ENCODE measurements at regions not wholly inside any gene's neighbourhood (a gene's known extent, or its start where the extent isn't known, plus 50 kb on each side); places are given as distances from the start of the nearest gene placed in this dataset.
"Not testable (repeated sequence)": the region's sequence is repeated elsewhere in the genome, so short reads cannot be mapped to it uniquely, and the experiment has no call there.

GRCh38 chr10:4271193-4271592 lies 486.2 kb upstream of the KLF6 start:
- H3K4me3 ChIP-seq (ENCODE audit: low read depth, low read length) = no peak overlapping the region
- no peak for DNase-seq (ENCODE audit: low read depth)
- TF ChIP-seq CTCF (conservative IDR thresholded peaks at IDR 0.05; ENCODE audit: low read depth, low read length) = no peak

- no peak overlapping the region for H3K4me3 ChIP-seq (ENCODE audit: low read depth, low read length)
Measured at GRCh38 chr10:4270116-4270515, 485.1 kb upstream of the KLF6 start.

GRCh38 chr10:4268490-4268889 lies 483.5 kb upstream of the KLF6 start:
- DNase-seq (ENCODE audit: low read depth) = not testable (repeated sequence)

More at GRCh38 chr10:4270116-4270515, 485.1 kb upstream of the KLF6 start:
- TF ChIP-seq CTCF (conservative IDR thresholded peaks at IDR 0.05; ENCODE audit: low read depth, low read length) = no peak
- DNase-seq (ENCODE audit: low read depth) = peak; percentile 83

GRCh38 chr10:4267086-4267773 lies 482.2 kb upstream of the KLF6 start:
- no peak overlapping the region for H3K4me3 ChIP-seq (ENCODE audit: low read depth, low read length)
- peak; percentile 54 for DNase-seq (ENCODE audit: low read depth)
- peak; percentile 47 for TF ChIP-seq CTCF (conservative IDR thresholded peaks at IDR 0.05; ENCODE audit: low read depth, low read length)

More at GRCh38 chr10:4268490-4268889, 483.5 kb upstream of the KLF6 start:
- H3K4me3 ChIP-seq (ENCODE audit: low read depth, low read length) = not testable (repeated sequence)

GRCh38 chr10:4266416-4267085 lies 481.5 kb upstream of the KLF6 start:
- no peak overlapping the region for H3K4me3 ChIP-seq (ENCODE audit: low read depth, low read length)
- TF ChIP-seq CTCF (conservative IDR thresholded peaks at IDR 0.05; ENCODE audit: low read depth, low read length) = no peak
- DNase-seq (ENCODE audit: low read depth) = peak; percentile 55

- no peak for DNase-seq (ENCODE audit: low read depth)
- H3K4me3 ChIP-seq (ENCODE audit: low read depth, low read length) = no peak overlapping the region
- TF ChIP-seq CTCF (conservative IDR thresholded peaks at IDR 0.05; ENCODE audit: low read depth, low read length) = no peak
Measured at GRCh38 chr10:4265964-4266363, 481.0 kb upstream of the KLF6 start.

GRCh38 chr10:4264209-4264865 lies 479.3 kb upstream of the KLF6 start:
- no peak for TF ChIP-seq CTCF (conservative IDR thresholded peaks at IDR 0.05; ENCODE audit: low read depth, low read length)
- DNase-seq (ENCODE audit: low read depth) = no peak
- no peak overlapping the region for H3K4me3 ChIP-seq (ENCODE audit: low read depth, low read length)
